Activated CD8-positive, alpha-beta memory T cell treated with anti-CD3 and anti-CD28 coated beads, Interleukin-2, amount 50 U/mL, for 24 hours (primary cell): ENCODE measurements at regions not wholly inside any gene's neighbourhood (a gene's known extent, or its start where the extent isn't known, plus 50 kb on each side); places are given as distances from the start of the nearest gene placed in this dataset.
A peak's percentile ranks its signal among the peaks of the same experiment; 100 is the strongest.
"Not testable (repeated sequence)": the region's sequence is repeated elsewhere in the genome, so short reads cannot be mapped to it uniquely, and the experiment has no call there.

Experiments used
- DNase-seq: peaks from one replicate; pipeline ENCODE4 v3.0.0-alpha.2; 2020; ENCODE audit errors: extremely low read depth

DNA sequence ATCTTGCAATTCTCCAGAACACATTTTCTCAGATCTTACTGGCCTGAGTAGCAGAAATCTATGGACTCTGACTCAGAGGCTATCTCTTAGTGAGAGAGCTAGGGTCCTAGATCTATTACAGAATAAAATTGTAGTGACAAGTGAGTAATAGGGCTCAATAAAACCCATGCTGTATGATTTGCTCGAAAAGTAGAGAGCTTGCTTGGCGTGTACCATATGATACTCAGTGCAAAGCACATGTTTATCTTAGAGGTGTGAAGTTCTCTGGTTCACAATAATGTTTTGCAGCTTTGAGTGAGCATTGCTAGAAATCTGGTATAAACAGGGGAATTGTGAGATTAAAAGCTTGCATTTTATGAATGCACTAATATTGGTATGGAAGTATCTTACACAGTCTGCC is 87.8 kb upstream of the PRSS16 start:
- no peak for DNase-seq

DNA sequence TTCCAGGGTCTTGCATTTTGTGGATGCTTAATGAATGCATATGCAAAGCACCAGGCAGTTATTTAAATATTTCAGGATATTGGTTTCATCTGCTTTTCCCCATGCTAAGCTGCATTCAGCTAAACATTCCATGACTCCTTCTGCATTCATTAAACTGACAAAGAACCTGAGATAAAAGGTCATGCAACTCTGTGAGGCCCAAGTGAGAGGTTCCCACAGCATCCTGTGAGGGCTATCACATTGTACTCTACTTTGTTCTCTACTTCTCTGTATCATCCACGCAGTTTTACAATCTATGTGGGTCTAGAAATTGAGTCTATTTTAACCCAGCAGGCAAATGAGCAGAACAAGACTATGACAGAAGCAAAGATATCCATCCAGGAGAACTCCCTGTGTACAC is 86.4 kb upstream of the PRSS16 start:
- DNase-seq = no peak

DNA sequence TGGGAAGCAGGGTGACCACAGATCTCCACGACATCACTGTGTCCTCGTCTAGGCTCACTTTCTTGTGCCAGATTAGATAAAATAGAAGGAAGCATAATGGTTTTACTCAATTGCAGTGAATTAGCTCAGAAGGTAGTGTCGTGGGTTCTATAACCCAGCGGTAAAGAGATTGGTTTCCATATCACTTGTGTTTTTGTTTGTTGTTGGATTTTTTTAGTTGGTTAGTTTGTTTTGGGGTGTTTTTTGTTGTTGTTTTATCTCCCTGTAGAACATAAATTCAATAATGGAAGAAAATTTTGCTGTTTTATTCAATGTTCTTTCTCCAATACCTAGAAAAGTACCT is 85.9 kb upstream of the PRSS16 start:
- DNase-seq = no peak

DNA sequence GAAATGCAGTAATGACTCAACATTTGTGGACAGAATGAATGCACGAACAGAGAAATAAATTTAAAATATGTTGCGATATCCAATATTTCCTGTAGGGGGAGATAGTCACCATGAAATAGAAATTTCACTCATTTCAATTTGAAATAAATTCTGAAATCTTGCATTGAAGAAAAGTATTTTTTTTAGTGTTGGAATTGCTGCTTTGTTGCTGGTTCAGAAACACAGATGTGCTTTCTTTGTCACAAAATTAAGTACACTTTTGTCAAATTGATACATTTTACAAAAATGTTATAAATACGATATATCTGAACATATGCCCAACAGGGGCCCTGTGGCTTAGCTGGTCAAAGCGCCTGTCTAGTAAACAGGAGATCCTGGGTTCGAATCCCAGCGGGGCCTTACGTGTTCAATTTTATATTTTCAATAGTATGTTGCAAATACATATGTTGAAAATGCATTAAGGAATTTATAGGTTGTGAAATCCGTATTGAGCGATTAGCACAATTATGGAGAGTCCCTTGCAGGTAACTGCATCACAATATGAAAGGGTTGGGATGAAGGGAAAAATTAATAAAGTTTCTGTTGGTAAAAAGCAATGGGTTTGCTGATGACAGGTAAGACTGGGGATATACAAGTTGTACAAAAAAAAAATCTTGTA is 85.4 kb upstream of the PRSS16 start:
- no peak for DNase-seq

DNA sequence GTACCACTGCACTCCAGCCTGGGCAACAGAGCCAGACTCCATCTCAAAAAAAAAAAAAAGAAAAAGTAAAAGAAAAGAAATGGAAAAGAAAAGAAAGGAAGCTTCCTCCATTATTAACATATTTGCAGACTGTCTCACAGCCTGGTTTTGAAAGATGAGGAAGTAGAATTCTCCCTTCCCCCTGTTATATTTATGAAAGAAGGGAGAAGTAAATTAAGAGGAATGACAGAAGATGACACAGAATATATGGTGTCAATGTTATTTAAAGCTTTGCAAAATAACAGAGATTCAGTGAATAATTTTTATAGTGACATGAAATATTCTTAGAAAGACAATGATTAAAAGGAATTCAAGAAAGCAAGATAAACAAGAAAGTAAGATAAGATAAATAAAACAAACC is 83.7 kb upstream of the PRSS16 start:
- DNase-seq = no peak

GRCh38 chr6:27168108-27168507 is 79.4 kb upstream of the PRSS16 start:
- DNase-seq = no peak

GRCh38 chr6:27168586-27169443 is 78.7 kb upstream of the PRSS16 start:
- DNase-seq = no peak

DNA sequence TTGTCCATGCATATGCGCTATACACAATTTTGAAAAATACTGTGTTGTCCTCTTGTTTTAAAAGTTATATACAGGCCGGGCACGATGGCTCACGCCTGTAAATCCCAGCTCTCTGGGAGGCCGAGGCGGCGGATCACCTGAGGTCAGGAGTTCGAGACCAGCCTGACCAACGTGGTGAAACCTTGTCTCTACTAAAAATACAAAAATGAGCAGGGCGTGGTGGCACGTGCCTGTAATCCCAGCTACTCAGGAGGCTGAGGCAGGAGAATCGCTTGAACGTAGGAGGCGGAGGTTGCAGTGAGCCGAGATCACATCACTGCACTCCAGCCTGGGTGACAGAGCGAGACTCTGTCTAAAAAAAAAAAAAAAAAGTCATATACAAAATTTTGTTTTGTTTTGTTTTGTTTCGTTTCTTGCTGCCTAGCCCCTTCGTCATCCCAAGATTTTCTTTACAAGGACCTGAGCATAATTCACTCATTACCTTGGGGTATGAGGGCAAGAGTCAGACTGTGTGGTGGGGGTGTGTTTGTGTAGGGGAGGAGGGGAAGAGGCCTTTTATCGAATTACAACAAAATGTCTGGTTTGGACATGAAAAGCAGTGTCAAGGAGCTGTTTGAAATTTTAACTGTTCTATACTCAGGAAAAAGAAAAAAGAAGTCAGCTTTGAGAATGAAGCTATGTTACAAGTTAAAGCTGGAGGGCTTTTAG is 74.8 kb upstream of the PRSS16 start:
- DNase-seq = not testable (repeated sequence)

DNA sequence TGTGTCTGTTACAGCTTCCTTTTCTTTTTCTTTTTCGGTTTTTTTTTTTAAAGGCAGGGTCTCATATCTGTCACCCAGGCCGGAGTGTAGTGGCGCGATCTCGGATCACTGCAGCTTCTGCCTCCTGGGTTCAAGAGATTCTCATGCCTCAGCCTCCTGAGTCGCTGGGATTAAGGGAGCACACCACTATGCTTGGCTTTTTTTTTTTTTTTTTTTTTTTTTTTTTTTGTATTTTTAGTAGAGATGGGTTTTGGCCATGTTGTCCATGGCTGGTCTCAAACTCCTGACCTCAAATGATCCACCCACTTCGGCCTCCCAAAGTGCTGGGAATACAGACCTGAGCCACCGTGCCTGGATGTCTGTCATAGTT is 74.3 kb upstream of the PRSS16 start:
- not testable (repeated sequence) for DNase-seq

DNA sequence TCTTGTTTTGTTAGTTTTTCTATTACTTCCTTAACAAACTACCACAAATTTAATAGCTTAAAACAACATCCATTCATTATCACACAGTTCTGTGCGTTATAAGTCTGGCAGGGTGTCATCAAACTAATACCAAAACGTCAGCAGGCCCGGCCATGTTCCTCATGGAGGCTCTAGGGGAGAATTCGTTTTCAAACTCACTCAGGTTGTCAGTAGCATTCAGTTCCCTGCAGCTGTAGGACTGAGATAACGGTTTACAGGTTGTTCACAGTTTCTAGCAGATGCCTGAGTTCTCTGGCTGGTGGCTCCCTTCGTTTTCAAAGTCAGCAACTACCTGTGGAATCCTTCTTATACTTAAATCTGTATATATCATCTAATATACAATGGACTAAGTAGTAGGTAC is 72.5 kb upstream of the PRSS16 start:
- no peak for DNase-seq

GRCh38 chr6:27176096-27176495 is 71.4 kb upstream of the PRSS16 start:
- DNase-seq = no peak

GRCh38 chr6:27176523-27177484 is 70.7 kb upstream of the PRSS16 start:
- DNase-seq = no peak

- DNase-seq = peak; percentile 41
Measured at GRCh38 chr6:27177485-27178406, 69.8 kb upstream of the PRSS16 start.

- no peak for DNase-seq
Measured at GRCh38 chr6:27178407-27178730, 69.1 kb upstream of the PRSS16 start.

DNA sequence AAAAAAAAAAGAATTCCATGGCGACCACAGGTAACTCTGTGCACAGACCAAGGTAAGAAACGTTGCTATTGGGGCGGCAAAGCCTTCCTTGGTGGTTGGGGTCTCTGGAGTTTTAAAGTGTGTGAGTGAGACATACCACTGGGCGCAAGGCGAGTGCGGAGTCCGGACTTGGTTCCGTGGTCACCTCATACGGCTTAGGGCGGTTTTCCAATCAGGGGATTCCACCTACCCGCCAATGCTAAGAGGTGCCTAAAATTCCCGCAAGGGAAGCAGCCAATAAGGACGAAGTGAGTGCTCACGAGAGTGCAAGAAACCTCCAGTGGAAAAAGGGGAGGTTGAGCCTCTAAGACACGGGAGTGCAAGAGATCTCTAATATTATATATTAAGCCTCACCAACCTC is 68.6 kb upstream of the PRSS16 start:
- DNase-seq = no peak

GRCh38 chr6:27183060-27183832 is 64.3 kb upstream of the PRSS16 start:
- no peak for DNase-seq

DNA sequence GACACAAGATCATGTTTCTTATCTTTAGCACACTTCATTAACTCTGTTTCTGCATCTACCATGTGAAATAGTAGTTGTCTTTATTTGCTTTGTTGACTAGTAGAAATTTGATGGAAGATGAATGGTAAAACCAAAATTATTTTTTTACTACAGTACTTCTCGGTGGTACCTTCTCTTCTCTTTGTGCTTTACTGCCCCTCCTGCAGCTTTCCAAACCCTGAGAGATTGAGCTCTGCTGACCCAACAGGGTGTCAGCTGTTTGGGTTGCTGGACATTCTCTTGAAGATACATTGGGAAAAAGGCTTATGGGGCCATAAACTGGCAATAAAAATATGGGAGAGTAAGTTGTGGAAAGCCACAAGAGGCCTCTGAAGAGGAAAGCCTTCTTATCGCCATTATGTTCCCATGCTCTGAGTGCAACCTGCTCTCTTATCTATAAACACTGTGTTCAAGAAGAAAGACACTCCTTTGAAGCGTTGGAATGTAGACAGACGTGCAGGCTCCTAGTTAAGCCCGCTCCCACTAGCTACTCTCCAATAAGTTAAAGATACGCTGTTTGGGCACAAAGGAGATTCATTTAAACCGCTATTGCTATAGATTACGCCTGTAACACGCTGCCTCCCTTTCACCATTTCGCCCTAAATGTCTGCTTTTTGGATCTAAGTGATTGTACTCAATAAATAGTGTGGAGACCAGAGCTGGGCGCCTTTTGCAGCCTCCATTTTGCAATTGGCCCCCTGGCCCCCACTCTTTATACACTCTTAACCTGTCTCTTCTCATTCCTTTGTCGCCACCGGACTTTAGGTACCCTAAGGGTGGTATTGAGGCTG is 60.1 kb upstream of the PRSS16 start:
- no peak for DNase-seq

DNA sequence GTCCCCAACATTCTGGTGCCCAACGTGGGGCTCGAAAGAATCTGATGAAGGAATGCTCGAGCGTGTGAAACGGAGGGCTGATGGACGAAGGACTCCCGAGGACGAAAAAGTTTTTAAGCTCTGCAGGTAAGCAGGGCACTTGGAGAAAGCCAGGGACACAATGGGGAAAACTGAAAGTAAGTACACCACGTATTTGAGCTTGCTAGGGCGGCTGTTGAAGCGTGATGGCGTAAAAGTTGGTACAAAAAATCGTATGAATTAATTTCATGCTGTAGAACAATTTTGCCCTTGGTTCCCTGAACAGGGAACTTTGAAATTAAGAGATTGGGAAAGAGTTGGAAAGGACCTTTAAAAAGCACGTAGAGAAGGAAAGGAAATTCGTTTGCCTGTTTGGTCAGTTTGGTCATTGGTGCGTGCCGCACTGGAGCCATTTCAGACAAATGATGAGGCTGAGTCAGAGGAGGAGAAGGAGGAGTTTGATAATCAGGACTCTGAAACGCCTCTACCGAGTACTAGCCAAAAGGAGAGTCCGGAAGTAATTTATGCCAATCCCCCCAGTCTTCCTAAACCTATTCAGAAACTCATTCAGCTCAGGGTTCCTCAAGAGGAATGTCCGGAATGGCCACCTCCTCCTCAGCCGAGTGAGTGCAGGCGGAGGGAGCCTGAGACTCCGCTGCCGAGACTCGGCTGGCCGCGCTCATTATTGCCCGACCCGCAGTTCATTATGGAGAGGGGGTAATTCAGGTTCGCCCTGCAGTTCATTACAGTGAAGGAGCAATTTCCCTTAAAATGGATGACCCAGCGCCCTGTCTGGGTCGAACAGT is 59.2 kb upstream of the PRSS16 start:
- DNase-seq = no peak
